GM10266 (cell line): ENCODE measurements at regions not wholly inside any gene's neighbourhood (a gene's known extent, or its start where the extent isn't known, plus 50 kb on each side); places are given as distances from the start of the nearest gene placed in this dataset.
A peak's percentile ranks its signal among the peaks of the same experiment; 100 is the strongest.

Experiments used
- DNase-seq: peaks from one replicate; pipeline ENCODE4 v3.0.0; 2012; ENCODE audit errors: extremely low spot score
- CTCF ChIP-seq: IDR thresholded peaks from 2 replicates; pipeline ENCODE4 v1.5.1; 2012; ENCODE audit warnings: mild to moderate bottlenecking, low read depth; ENCODE audit not compliant: control insufficient read depth, insufficient read depth; ENCODE audit errors: missing control alignments

GRCh38 chr2:155151472-155151871 lies 453.0 kb downstream of the KCNJ3 start:
- no peak for TF ChIP-seq CTCF
- no peak for DNase-seq

- TF ChIP-seq CTCF, result no peak
Measured at GRCh38 chr2:155145758-155146229, 447.3 kb downstream of the KCNJ3 start.

DNA sequence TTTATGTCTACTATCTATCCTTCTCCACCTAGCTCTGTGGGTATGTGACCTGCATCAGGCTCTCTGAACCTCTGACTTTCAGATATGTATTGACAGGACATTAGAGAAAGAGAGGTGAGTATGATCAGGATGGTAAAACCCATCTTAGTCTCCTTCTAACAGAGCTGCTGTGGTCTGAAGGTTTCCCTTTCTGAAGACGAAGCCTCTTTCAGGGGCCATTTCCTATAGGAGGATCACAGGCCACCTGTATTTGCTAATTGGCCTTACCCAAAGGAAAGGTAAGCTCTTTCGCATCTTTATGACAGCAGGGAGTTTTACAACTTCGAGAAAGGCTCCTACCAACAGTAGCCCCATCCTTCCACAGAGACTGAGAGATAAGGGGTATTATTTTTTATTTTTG lies 442.9 kb downstream of the KCNJ3 start:
- TF ChIP-seq CTCF, result no peak
- no peak for DNase-seq

More at GRCh38 chr2:155145758-155146229, 447.3 kb downstream of the KCNJ3 start:
- peak; percentile 42 for DNase-seq

DNA sequence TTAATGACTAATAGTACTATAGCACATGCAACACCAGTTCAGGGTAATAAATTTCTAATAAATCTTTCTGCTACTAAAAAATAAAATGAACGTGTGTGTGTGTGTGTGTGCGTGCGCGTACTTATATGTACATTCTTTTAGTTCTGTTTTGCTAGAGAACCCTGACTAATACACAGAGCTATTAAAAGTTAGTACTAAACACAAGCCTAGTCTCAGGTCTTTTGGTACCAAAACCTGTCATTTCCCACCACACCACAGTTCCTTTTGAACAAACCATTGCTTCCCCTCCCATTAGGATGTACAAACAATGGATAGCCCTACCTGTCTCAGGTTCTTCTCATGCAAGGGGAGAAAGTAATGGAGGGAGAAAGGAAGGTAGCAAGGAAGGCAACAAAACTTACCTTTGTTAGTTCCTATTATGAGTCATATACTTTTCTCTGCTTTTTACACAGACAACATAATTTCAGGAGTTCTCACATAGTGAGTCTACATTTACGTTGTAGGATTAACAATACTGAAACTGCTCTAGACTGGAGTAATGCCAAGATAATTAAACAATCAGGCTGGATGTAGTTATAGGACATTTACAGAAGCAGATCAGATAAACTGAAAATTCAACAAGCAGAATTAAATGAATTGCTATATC lies 427.2 kb downstream of the KCNJ3 start:
- TF ChIP-seq CTCF, result no peak
- no peak for DNase-seq

- DNase-seq, result no peak
- no peak for TF ChIP-seq CTCF
Measured at GRCh38 chr2:155115846-155116245, 417.4 kb downstream of the KCNJ3 start.

- DNase-seq, result no peak
- no peak for TF ChIP-seq CTCF
Measured at GRCh38 chr2:155111070-155111469, 412.6 kb downstream of the KCNJ3 start.

DNA sequence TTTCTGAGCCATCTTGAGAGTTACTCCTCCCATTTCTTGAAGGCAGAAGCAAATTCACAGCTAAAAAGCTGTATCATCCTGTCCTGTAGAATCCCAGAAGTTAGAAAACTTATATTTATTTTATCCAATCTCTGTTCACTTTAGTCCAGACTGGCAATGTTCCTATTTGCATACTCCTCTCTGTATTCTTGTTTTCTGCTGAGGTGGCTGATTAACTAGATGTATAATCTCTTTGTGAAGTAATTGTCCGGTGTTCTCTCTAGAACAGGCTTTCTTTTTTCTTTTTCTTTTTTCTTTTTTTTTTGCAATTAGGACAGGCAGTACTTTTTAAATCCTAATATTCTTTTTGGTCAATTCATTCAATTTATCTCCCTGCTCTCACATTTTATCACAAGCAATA lies 411.0 kb downstream of the KCNJ3 start:
- no peak for DNase-seq
- TF ChIP-seq CTCF, result no peak
